ENCODE measurements at regions not wholly inside any gene's neighbourhood (a gene's known extent, or its start where the extent isn't known, plus 50 kb on each side); places are given as distances from the start of the nearest gene placed in this dataset.

DNA sequence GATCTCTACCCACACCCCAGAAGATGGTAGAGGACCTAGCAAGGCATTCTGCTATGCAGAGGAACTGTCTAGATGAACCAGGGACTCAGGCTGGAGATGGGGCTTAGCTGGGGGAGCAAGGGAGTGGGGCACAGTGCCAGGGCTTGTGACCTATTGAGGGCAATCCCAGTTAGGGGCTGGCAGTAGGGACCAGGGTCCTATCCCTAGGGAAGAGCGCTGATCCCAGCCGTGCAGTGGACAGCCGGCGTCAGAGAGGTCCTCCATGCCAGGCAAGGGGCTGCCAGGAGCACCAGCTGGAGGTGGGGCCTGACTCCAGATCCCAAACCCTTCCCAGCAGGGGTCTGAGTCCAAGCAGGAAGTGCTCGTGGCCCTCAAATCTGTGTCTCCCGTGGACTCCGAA is 52.7 kb upstream of the NEURL1B start:
- no peak for DNase-seq

DNA sequence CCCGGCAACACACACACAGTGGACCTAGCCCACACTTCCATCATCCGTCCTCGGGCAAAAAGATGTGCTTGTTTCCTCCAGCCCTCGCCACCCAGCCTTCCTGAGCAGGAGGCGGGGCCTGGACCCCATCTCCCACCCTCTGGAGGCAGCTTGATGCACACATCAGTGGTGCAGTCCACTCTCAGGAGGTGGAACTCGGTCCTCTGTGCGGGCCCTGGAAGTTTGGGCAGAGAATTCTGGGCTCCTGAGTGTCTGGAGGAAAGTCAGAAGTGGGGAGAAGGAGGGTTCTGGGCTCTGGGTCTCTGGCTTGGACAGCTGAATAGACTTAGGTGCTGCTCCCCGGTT is 54.0 kb upstream of the NEURL1B start:
- no peak for DNase-seq

GRCh38 chr5:172586125-172587060 is 54.7 kb upstream of the NEURL1B start:
- no peak for DNase-seq

DNA sequence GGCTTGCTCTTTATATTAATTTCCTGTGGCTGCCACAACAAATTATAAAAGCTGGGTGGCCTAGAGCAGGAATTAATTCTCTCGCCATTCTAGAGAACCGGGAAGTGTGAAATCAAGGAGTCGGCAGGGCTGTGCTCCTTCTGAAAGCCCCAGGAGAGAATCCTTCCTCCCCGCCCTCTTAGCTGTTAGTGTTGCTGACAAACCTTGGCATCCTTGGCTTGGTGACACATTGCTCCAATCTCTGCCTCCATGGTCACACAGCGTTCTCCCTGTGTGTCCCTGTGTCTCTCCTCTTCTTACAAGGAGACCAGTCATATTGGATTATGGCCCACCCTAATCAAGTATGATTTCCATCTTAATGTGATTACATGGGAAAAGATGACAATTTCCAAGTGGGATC is 55.9 kb upstream of the NEURL1B start:
- no peak for DNase-seq

DNA sequence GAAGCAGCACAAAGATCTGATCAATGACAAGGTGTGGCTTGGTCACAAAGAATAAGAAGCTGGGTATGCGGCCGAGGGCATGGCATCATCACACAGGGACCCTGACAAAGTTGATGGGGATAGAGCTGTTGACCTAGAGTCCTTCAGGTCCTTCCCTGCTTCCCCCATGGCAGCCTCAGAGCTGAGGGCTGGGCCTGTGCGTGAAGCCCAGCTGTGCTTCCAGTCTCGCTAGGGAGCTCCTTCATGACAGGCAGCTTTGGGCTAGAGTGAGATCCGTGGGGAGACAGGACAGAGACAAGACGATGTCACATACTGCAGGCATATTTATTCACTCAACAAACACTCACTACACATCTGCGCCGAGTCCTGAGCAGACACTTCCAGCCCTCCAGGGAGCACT is 56.4 kb upstream of the NEURL1B start:
- DNase-seq = no peak

DNA sequence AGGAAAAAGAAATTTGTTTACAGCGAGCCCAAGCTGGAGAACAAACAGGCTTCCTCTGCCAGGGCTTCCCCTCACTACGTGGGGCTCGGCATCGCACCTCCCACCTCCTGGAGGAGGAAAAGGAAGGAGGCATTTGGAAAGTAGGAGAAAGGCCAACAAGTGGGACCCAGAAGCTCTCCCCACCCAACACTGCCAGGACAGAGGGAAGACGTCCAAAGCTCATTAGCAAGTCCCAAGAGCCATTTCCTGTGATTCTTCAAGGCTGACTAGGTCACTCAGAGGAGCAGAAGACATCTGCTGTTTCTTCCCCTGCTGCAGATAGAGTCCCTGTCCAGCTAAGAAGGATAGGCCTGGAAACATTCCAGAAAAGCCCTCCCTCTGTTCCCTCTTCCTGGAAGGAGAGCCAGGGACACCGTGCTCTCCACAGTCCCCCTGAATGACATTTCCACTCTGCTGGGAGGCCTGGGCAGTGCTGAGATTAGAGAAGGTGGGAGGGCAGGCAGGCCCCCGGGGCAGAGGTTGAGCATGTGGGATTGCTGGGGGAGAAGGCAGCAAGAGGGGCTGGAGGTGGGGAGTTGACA is 57.0 kb upstream of the NEURL1B start:
- DNase-seq = no peak

DNA sequence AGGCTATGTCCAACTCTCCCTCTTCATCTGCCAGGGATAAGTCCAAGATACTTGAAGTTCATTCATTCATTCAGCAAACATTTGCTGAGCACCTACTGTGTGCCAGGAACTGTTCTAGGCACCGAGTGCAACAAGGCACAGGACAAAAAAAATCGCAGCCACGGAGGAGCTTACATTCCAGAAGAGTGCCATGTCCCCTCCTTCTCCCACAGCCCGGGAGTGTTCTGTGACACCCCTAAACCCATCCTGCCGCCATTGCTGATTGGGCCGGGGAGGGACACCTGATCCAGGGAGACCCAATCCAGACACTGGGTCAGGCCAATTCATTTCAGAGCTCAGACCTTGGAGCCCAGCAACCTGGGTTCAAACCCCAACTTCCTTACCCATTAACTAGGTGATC is 58.1 kb upstream of the NEURL1B start:
- DNase-seq = no peak

DNA sequence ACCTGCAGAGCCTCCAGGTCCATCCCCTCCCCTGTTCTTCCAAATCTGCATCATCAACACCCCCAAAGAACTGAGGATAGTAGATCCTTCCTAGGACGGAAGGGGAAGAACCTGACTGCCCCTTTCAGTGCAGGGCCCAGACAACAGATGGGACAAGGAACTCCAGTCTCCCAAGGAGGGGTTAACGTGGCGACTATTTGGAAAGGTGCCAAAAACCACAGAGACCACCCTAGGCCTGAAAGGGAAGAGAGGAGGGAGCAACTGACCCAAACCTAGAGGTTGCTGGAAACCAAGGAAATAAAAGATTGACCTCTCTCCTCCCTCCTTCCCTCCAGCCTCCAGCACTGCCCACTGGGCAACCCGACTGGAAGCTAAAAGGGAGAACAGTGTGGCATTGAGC is 59.7 kb upstream of the NEURL1B start:
- no peak for DNase-seq

DNA sequence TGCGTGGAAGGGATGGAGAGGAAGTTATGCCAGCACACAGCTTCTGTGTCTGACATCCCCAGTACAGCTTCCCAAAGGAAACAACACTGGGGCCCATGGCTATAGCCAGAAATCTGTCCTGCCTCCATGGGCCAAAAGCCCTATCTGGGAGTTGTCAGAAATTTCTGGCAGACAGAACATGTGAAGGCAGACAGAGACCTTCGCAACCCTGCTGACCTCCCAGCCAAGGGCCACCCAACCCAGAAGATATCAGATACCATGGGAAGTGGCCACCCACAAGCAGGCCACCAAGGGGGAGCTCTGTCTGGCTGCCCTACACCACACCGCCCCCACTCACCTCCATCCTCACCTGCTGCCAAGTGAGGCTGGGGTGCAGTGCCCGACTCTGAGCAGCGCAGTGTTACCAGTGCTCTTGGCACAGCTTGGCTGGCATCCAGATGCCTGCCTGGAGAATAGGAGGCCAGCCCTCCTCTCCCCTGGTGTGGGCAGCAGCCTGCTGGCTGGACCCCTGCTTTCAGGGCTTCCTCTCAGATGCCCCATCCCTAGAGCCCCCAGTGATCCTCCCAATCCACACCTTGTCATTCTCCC is 61.6 kb upstream of the NEURL1B start:
- DNase-seq = no peak

DNA sequence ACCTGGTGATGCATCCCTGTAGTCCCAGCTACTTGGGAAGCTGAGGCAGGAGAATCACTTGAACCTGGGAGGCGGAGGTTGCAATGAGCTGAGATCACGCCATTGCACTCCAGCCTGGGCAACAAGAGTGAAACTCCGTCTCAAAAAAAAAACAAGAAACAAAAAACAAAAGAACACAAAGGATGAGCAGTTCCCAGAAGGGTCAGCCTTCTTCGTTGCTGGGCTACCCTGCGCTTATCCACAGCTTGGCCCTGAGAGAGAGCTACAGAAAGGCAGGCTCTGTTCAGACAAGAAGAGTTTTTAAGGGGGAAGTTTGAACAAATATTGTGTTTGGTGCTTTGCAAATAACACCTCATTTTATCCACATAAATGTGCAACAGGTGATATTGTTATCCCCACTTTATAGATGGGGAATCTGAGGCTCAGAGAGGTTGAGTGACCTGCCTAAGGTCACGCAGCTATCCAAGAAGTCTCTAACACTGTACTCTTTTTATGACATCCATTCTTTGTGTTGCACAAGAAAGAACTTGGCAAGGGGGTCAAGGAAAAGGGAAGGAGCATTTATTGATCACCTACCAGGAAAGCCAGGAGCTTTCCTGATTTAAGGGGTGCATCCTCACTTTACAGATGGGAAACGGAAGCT is 63.7 kb upstream of the NEURL1B start:
- DNase-seq = no peak

DNA sequence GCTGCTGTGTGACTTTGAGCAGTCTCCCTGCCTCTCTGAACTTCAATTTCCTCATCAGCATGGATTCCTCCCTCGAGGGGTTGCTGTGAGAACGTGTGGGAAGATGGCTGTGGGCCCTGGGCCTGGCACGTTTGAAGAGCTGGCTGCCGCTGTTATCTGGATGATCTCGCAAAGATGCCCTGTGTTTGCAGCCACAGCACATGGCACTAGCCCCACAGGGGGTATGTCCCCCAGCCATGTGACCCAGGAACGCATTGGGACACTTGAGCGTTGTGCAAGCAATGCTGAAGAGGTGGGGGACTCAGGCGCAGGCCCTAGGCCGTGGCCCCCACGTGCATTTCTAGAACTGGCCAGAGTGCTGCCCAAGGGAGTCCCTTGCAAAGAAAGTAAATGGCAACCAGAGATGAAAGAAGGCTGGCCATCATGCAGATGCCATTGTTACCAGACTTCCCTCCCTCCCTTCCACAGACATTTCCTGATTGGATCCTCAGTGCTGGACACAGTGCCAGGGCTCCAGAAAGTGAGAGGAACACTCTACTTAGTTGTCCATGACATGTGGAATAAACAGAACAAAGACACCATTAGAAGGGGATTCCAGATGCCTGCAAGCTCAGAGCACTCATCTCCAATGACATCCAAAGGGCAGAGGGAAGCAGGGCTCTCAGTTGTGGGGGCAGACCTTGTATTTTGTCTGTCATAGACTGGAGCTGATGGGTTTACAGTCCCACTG is 65.1 kb upstream of the NEURL1B start:
- no peak for DNase-seq

- DNase-seq = no peak
These were observed 65.6 kb upstream of the NEURL1B start for GRCh38 chr5:172575416-172575815.

GRCh38 chr5:172574871-172575223 is 66.2 kb upstream of the NEURL1B start:
- DNase-seq = no peak

GRCh38 chr5:172573986-172574870 is 66.8 kb upstream of the NEURL1B start:
- no peak for DNase-seq

GRCh38 chr5:172573120-172573882 is 67.8 kb upstream of the NEURL1B start:
- no peak for DNase-seq

GRCh38 chr5:172572440-172572839 is 68.6 kb upstream of the NEURL1B start:
- no peak for DNase-seq

- DNase-seq = no peak
These were observed 69.2 kb upstream of the NEURL1B start for GRCh38 chr5:172571892-172572291.

DNA sequence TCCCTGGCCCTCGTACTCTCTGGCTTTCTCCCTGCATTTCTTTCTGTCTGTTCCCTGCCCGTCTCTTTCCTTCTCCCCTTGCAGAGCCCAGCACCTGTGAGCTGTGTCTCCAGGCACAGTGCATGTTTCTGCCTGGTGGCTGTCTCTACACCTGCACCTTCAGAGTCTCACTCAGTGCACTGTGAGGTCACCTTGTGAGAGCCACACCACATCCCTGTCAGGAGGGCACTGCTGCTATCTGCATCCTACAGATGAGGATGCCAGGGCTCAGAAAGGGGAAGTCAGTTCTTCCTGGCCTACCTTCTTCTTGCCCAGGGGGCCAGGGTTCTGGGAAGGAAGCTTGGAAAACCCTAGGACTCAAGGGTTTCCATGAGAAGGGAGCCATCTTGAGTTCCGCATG is 69.7 kb upstream of the NEURL1B start:
- DNase-seq = no peak

GRCh38 chr5:172570594-172571334 is 70.3 kb upstream of the NEURL1B start:
- no peak for DNase-seq

DNA sequence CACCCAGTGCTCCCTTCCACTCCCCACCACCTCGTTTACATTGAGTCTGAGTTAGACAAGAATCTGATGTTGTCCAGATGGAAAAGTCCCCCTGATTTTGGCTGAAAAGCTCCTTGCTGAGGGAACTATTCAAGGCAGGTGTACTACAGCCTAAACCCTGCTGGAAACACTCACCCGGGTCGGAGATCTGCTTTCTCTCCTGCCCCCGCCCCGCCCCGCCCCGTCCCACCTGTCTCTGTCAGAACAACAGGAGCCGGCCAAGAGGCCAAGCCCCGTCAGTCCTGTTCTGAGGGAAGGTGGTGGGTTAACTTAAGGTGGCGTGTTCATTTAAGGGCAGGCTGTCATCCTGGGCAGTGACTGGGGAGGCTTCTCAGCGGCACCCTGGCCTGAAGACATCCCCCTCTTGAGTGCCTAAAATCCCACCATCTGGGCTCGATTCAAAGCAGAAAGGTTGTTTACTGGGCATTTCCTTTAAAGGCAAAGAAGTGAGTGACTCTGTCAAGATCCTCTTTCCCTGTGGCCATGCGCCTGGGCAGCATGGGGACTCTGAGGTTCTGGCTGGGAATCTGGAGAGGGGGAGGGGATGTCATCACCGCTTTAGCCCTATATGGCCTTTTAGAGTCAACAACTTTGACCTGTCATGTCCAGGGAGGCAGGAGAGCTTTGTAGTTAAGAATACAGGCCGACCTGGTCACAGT is 71.1 kb upstream of the NEURL1B start:
- DNase-seq = no peak

Measured in NCI-H774 (cell line).